Thyroid gland (tissue), 4 donors: ENCODE measurements at regions not wholly inside any gene's neighbourhood (a gene's known extent, or its start where the extent isn't known, plus 50 kb on each side); places are given as distances from the start of the nearest gene placed in this dataset.

Source experiments
- CTCF ChIP-seq, 6 experiments: fragments of 200-600 bp in 3 of 6; fragments of 450-650 bp in 3 of 6; sonication (generic) in 3 of 6; IDR thresholded peaks; one replicate each; pipeline ENCODE4 v1.5.1; 2016 to 2019; ENCODE audit warnings: antibody characterized with exemption in 6 of 6, mild to moderate bottlenecking in 2 of 6, inconsistent platforms in 1 of 6, moderate library complexity in 1 of 6
- POLR2A ChIP-seq, 2 donors: fragments of 450-650 bp; IDR thresholded peaks; one replicate each; pipeline ENCODE4 v1.6.1; 2017; ENCODE audit warnings: antibody characterized with exemption in 2 of 2, mild to moderate bottlenecking in 2 of 2, moderate library complexity in 1 of 2

DNA sequence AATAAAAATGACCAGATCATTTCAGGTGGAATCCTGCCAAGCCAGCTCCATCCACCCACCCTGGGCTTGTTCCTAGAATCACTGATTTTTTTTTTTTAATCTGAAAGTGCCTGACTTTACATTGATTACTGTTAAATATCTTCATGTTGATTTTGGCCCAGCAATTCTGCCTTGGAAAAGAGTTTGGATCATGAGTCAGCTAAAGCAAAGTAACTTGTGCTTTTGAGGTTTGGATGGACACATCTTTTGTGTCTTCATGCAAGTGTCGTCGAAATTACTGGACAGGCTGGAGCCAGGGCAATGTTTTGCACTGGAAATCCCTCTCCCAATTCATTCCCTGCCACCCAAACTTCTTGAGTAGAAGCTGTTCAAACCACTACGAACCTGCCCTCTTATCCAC, 164.0 kb upstream of the SYT13 start:
- TF ChIP-seq CTCF (IDR thresholded peaks at IDR 0.05) = no peak
- TF ChIP-seq POLR2A (IDR thresholded peaks at IDR 0.05) = no peak
